ENCODE measurements at regions not wholly inside any gene's neighbourhood (a gene's known extent, or its start where the extent isn't known, plus 50 kb on each side); places are given as distances from the start of the nearest gene placed in this dataset.

DNA sequence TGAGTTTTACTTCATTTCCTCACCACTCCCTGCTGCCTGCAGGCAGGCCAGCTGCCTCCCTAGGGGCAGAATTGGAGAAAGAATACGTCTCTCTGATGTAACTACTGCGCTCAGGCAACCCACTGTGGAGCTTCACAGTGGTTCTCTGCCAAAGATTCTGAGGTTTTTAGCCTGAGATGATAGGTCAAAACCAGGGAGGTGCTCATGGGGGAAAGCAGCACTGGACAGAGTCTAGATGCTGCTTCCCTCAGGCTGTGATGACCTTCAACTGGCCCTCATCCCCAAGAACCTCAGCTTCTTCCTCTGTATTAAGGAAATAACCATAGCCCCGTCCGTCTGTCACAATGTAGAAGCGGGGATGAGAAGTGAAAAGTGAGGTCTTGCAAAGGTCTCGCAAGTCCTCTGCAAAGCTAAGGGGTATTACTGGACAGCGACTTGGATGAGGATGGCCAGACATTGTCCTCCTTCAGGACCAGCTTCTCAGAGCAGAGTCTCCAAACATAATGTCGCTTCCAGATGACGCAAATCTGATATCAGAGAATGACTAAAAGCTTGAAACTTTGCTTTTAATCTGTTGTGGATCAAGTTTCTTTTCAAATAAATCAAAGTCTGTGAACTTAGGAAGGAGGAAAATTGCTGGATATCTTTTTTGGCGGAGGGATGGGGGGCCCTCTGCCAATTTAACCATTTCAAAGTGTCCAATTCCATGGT lies 65.9 kb upstream of the ATP5PO start:
- Histone ChIP-seq H3K36me3 (ENCODE audit: control insufficient read depth in 2 of 2, extremely low read depth in 1 of 2, insufficient read depth in 2 of 2, low read length in 2 of 2) (no peaks in the 10 kb centered on the region), H3K27me3 (ENCODE audit: control insufficient read depth in 2 of 2, insufficient read depth in 2 of 2, low read length in 2 of 2) (no peaks in the 10 kb centered on the region), H3K4me2 (ENCODE audit: insufficient read depth, low read length) (no peak overlapping the region), H3K9me3 (replicated peaks; ENCODE audit: control insufficient read depth, insufficient read depth, low read length) (no peaks in the 10 kb centered on the region), H3K27ac (ENCODE audit: insufficient read depth, low read depth, low read length) (no peak overlapping the region), H3K9ac (replicated peaks; ENCODE audit: extremely low read depth, insufficient read depth, low read length) (no peak overlapping the region), H3K9me1 (replicated peaks; ENCODE audit: control insufficient read depth, extremely low read depth, insufficient read depth, low read length) (no peaks in the 10 kb centered on the region), H2AFZ (ENCODE audit: low read depth, low read length) (no peak overlapping the region), H3K79me2 (ENCODE audit: control insufficient read depth, insufficient read depth, low read length) (no peaks in the 10 kb centered on the region), H3K4me3 (replicated peaks in 1 of 3; ENCODE audit: insufficient read depth in 1 of 3, low read depth in 1 of 3, low read length in 3 of 3) (no peak overlapping the region), H3K4me1 (ENCODE audit: control insufficient read depth, extremely low read depth, insufficient read depth, low read length) (no peaks in the 10 kb centered on the region), H4K20me1 (replicated peaks; ENCODE audit: control insufficient read depth, extremely low read depth, insufficient read depth, low read length) (no peaks in the 10 kb centered on the region)
- no TSS peak for BruUV-seq (replicated peaks)
- dilution Hi-C loops (cut with MboI; ENCODE audit: extremely low pct_ligation_motif_present, low sequenced_read_pairs), result no loop called here
- FAIRE-seq (no peak), DNase-seq (ENCODE audit: low read depth, low spot score) (no peak)
- intact Hi-C loops (cut with micrococcal nuclease), result no loop called here
- ChIA-PET POLR2A (no interaction called here), CTCF (no interaction called here)
- no peak for TF ChIP-seq FOS (IDR thresholded peaks at IDR 0.05; ENCODE audit: borderline replicate concordance, insufficient read depth, low read length)
- no peak for TF ChIP-seq MYC (IDR thresholded peaks at IDR 0.05; ENCODE audit: low read depth, low read length)
- no peak for TF ChIP-seq POLR2AphosphoS5 (IDR thresholded peaks at IDR 0.05; ENCODE audit: insufficient read depth, low read depth, low read length)
- no peak for TF ChIP-seq GATA2 (IDR thresholded peaks at IDR 0.05; ENCODE audit: insufficient read depth, insufficient read length, low read depth, low read length)
- no peak for TF ChIP-seq EZH2 (IDR thresholded peaks at IDR 0.05; ENCODE audit: borderline replicate concordance, low read depth, low read length, severe bottlenecking)
- TF ChIP-seq, protein P1, sequence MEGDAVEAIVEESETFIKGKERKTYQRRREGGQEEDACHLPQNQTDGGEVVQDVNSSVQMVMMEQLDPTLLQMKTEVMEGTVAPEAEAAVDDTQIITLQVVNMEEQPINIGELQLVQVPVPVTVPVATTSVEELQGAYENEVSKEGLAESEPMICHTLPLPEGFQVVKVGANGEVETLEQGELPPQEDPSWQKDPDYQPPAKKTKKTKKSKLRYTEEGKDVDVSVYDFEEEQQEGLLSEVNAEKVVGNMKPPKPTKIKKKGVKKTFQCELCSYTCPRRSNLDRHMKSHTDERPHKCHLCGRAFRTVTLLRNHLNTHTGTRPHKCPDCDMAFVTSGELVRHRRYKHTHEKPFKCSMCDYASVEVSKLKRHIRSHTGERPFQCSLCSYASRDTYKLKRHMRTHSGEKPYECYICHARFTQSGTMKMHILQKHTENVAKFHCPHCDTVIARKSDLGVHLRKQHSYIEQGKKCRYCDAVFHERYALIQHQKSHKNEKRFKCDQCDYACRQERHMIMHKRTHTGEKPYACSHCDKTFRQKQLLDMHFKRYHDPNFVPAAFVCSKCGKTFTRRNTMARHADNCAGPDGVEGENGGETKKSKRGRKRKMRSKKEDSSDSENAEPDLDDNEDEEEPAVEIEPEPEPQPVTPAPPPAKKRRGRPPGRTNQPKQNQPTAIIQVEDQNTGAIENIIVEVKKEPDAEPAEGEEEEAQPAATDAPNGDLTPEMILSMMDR (IDR thresholded peaks at IDR 0.05; ENCODE audit: extremely low read depth in 1 of 2, insufficient read depth in 1 of 2, low read depth in 1 of 2, low read length in 2 of 2), result no peak
- no peak for TF ChIP-seq JUN (IDR thresholded peaks at IDR 0.05; ENCODE audit: borderline replicate concordance, insufficient read depth, insufficient read length, low read depth)
- no peak for TF ChIP-seq POLR2A (IDR thresholded peaks at IDR 0.05; ENCODE audit: low read depth, low read length)
- TF ChIP-seq, protein P2, sequence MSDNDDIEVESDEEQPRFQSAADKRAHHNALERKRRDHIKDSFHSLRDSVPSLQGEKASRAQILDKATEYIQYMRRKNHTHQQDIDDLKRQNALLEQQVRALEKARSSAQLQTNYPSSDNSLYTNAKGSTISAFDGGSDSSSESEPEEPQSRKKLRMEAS (IDR thresholded peaks at IDR 0.05; ENCODE audit: insufficient read depth, insufficient read length), result no peak
